K562 (cell line): ENCODE measurements at regions not wholly inside any gene's neighbourhood (a gene's known extent, or its start where the extent isn't known, plus 50 kb on each side); places are given as distances from the start of the nearest gene placed in this dataset.

Experiments used
- ATAC-seq: fragments of 200-7000 bp; cut with Tn5 transposase; 3 replicates; pipeline ENCODE4 v1.9.1; 2020; ENCODE audit warnings: moderate library complexity
- BruUV-seq: library from RNA; stranded (reverse); fragments of 400-500 nt; replicated peaks from 2 replicates; lab custom pipeline; 2021; lab: Mats Ljungman, UMichigan
- CTCF ChIA-PET: fragments of 300-600 bp; formaldehyde crosslinking; extraction: SDS; loops from one replicate; lab custom pipeline; 2021; ENCODE audit warnings: low intra/inter-chr PET ratio; lab: Yijun Ruan, JAX
- POLR2A ChIA-PET: fragments of 300-600, 350-650 bp; sonication (Branson Sonifier 250); formaldehyde crosslinking; extraction: SDS; loops from one replicate; lab custom pipeline; 2021; ENCODE audit warnings: antibody characterized with exemption, inconsistent platforms; lab: Yijun Ruan, JAX
- DNase-seq, 4 experiments: peaks; one replicate each; pipeline versions ENCODE4 v3.0.0 to v3.0.0-alpha.2; 2011 to 2018; ENCODE audit warnings: low spot score in 3 of 4, mixed read lengths in 3 of 4; ENCODE audit errors: extremely low read depth in 1 of 4
- FAIRE-seq: peaks from 2 replicates; lab custom pipeline; 2011; peaks lifted over from hg19 to GRCh38; lab: Jason Lieb, UNC
- H2AFZ ChIP-seq: 2 replicates; pipeline ENCODE4 v1.6.0; 2011; ENCODE audit warnings: low read depth, low read length, control low read depth, inconsistent platforms
- H3K27ac ChIP-seq: fragments of 200-600 bp; 3 replicates; pipeline ENCODE4 v1.8.0; 2011; ENCODE audit warnings: low read depth, mild to moderate bottlenecking, control low read depth, inconsistent platforms, low read length, moderate library complexity, mixed read lengths; ENCODE audit errors: extremely low read depth
- H3K27me3 ChIP-seq, 2 experiments: fragments of 300-600 bp in 1 of 2; 2 replicates in 1 of 2; 3 replicates in 1 of 2; pipeline versions ENCODE4 v1.6.0 to v1.8.0; 2011; ENCODE audit warnings: inconsistent platforms in 2 of 2, low read length in 2 of 2, mild to moderate bottlenecking in 1 of 2, mixed read lengths in 1 of 2, moderate library complexity in 1 of 2; ENCODE audit not compliant: control insufficient read depth in 2 of 2, insufficient read depth in 2 of 2
- H3K36me3 ChIP-seq: fragments of 300-600 bp; 3 replicates; pipeline ENCODE4 v1.8.0; 2011; ENCODE audit warnings: mild to moderate bottlenecking, low read length, inconsistent platforms; ENCODE audit not compliant: control insufficient read depth, insufficient read depth
- H3K4me1 ChIP-seq, 2 experiments: fragments of 200-600 bp in 1 of 2; replicated peaks in 1 of 2; 2 replicates in 1 of 2; 3 replicates in 1 of 2; pipeline versions ENCODE4 v1.5.1 to v1.8.0; 2011; ENCODE audit warnings: inconsistent platforms in 2 of 2, low read length in 2 of 2, mild to moderate bottlenecking in 1 of 2, mixed read lengths in 1 of 2, moderate library complexity in 1 of 2; ENCODE audit not compliant: control insufficient read depth in 2 of 2, insufficient read depth in 2 of 2
- H3K4me2 ChIP-seq: 2 replicates; pipeline ENCODE4 v1.6.1; 2011; ENCODE audit warnings: low read length, control low read depth, inconsistent platforms, mixed read lengths; ENCODE audit not compliant: insufficient read depth
- H3K4me3 ChIP-seq: fragments of 200-600 bp; sonication (generic), shearing (Covaris generic); 2 replicates; pipeline ENCODE4 v1.5.1; 2016; ENCODE audit warnings: control low read depth, inconsistent platforms
- H3K79me2 ChIP-seq: fragments of 200-600 bp; 3 replicates; pipeline ENCODE4 v1.8.0; 2011; ENCODE audit warnings: low read length, inconsistent platforms; ENCODE audit not compliant: control insufficient read depth, insufficient read depth
- H3K9ac ChIP-seq, 2 experiments: 2 replicates each; pipeline versions ENCODE4 v1.6.0 to v1.6.1; 2011; ENCODE audit warnings: low read depth in 2 of 2, low read length in 2 of 2, control low read depth in 1 of 2, inconsistent platforms in 1 of 2, mild to moderate bottlenecking in 1 of 2, mixed read lengths in 1 of 2; ENCODE audit not compliant: insufficient read depth in 1 of 2
- H3K9me1 ChIP-seq: one replicate; pipeline ENCODE4 v1.6.0; 2011; ENCODE audit warnings: inconsistent platforms, mild to moderate bottlenecking, low read length, moderate library complexity; ENCODE audit not compliant: control insufficient read depth, insufficient read depth
- H3K9me3 ChIP-seq: replicated peaks from 2 replicates; pipeline ENCODE4 v1.5.1; 2011; ENCODE audit warnings: low read depth, low read length, inconsistent platforms; ENCODE audit not compliant: control insufficient read depth, insufficient read depth
- H4K20me1 ChIP-seq: replicated peaks from 2 replicates; pipeline ENCODE4 v1.6.1; 2011; ENCODE audit warnings: low read length, inconsistent platforms, mixed read lengths; ENCODE audit not compliant: control insufficient read depth, insufficient read depth
- BCOR ChIP-seq: fragments of 450-650 bp; IDR thresholded peaks from 2 replicates; pipeline ENCODE4 v1.6.1; 2016
- HCFC1 ChIP-seq: IDR thresholded peaks from 2 replicates; pipeline ENCODE4 v1.6.1; 2012; ENCODE audit warnings: low read depth, low read length, improper control_type of control experiment
- HDAC8 ChIP-seq: fragments of 450-650 bp; IDR thresholded peaks from 2 replicates; pipeline ENCODE4 v1.6.1; 2016; ENCODE audit warnings: mild to moderate bottlenecking, missing genetic modification characterization, moderate library complexity, missing compliant biosample characterization
- HNRNPK ChIP-seq: fragments of 200-400 bp; formaldehyde crosslinking; IDR thresholded peaks from one replicate; pipeline ENCODE4 v1.6.1; 2018; ENCODE audit warnings: mild to moderate bottlenecking, low read depth, low read length; ENCODE audit not compliant: poor library complexity, severe bottlenecking
- MTA3 ChIP-seq: fragments of 450-650 bp; formaldehyde crosslinking; IDR thresholded peaks from 2 replicates; pipeline ENCODE4 v1.6.1; 2017; ENCODE audit warnings: mild to moderate bottlenecking, borderline replicate concordance
- RERE ChIP-seq: sonication (generic); formaldehyde crosslinking; IDR thresholded peaks from 2 replicates; pipeline ENCODE4 v1.8.0; 2023; ENCODE audit warnings: missing genetic modification reagents, mild to moderate bottlenecking, borderline replicate concordance
- SMAD3 ChIP-seq: fragments of 450-650 bp; formaldehyde crosslinking; conservative IDR thresholded peaks from 2 replicates; pipeline ENCODE4 v1.4.0; 2020; ENCODE audit warnings: mild to moderate bottlenecking
- SPI1 ChIP-seq: IDR thresholded peaks from 2 replicates; pipeline ENCODE4 v1.6.1; 2011; ENCODE audit warnings: low read depth, low read length, control low read depth, borderline replicate concordance
- TARDBP ChIP-seq: fragments of 450-650 bp; IDR thresholded peaks from 2 replicates; pipeline ENCODE4 v1.6.1; 2016
- WGBS: fragments of 100-300 bp; shearing (Covaris generic); methylation state at CpG from one replicate; pipeline ENCODE4 v1.1.6; 2016; ENCODE audit warnings: low coverage, mixed read lengths; ENCODE audit not compliant: insufficient coverage; ENCODE audit errors: missing lambda C conversion rate; 5-methylcytosine and 5-hydroxymethylcytosine counted together
- in situ Hi-C: fragments of 300-500 bp; cut with MboI; formaldehyde crosslinking; loops from 4 replicates; pipeline ENCODE4 v1.15.0; 2018; ENCODE audit warnings: inconsistent platforms, mixed read lengths
- intact Hi-C: fragments of 100-400 bp; cut with micrococcal nuclease; formaldehyde crosslinking; loops from 2 replicates; pipeline ENCODE4 v1.14.2; 2022
- TF ChIP-seq, protein P1 (sequence below): sonication (generic); formaldehyde crosslinking; IDR thresholded peaks from 2 replicates; pipeline ENCODE4 v1.8.0; 2023; ENCODE audit warnings: mild to moderate bottlenecking, missing genetic modification reagents

- TF ChIP-seq MTA3 (no peak), SPI1 (no peak), TARDBP (no peak), HNRNPK (no peak), BCOR (no peak), HCFC1 (no peak), SMAD3 (CRISPR knock-in tag) (no peak), HDAC8 (tag) (no peak)
- TF ChIP-seq, protein P1, sequence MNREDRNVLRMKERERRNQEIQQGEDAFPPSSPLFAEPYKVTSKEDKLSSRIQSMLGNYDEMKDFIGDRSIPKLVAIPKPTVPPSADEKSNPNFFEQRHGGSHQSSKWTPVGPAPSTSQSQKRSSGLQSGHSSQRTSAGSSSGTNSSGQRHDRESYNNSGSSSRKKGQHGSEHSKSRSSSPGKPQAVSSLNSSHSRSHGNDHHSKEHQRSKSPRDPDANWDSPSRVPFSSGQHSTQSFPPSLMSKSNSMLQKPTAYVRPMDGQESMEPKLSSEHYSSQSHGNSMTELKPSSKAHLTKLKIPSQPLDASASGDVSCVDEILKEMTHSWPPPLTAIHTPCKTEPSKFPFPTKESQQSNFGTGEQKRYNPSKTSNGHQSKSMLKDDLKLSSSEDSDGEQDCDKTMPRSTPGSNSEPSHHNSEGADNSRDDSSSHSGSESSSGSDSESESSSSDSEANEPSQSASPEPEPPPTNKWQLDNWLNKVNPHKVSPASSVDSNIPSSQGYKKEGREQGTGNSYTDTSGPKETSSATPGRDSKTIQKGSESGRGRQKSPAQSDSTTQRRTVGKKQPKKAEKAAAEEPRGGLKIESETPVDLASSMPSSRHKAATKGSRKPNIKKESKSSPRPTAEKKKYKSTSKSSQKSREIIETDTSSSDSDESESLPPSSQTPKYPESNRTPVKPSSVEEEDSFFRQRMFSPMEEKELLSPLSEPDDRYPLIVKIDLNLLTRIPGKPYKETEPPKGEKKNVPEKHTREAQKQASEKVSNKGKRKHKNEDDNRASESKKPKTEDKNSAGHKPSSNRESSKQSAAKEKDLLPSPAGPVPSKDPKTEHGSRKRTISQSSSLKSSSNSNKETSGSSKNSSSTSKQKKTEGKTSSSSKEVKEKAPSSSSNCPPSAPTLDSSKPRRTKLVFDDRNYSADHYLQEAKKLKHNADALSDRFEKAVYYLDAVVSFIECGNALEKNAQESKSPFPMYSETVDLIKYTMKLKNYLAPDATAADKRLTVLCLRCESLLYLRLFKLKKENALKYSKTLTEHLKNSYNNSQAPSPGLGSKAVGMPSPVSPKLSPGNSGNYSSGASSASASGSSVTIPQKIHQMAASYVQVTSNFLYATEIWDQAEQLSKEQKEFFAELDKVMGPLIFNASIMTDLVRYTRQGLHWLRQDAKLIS = no peak
Observed at GRCh38 chr5:125698420-125698819, 724.8 kb upstream of the GRAMD2B start (continued).

GRCh38 chr5:125699860-125700259 is 723.3 kb upstream of the GRAMD2B start:
- H3K27me3 ChIP-seq = no peaks in the 10 kb centered on the region
- H3K79me2 ChIP-seq = no peaks in the 10 kb centered on the region
- H3K27ac ChIP-seq = no peak overlapping the region
- no peaks in the 10 kb centered on the region for H3K36me3 ChIP-seq
- FAIRE-seq (no peak), ATAC-seq (no peak), DNase-seq (no peak)
- H3K4me3 ChIP-seq = no peak overlapping the region
- WGBS = 0% methylated on average over 2 of the region's 2 CpGs
- no peaks in the 10 kb centered on the region for H4K20me1 ChIP-seq
- 0 out of 2 replicates have a peak, but pooled peaks cover 1% of the 10 kb centered on the region for H3K9me3 ChIP-seq
- H3K9me1 ChIP-seq = no peaks in the 10 kb centered on the region
- ChIA-PET POLR2A (no interaction called here), CTCF (no interaction called here)
- intact Hi-C loops = no loop called here
- BruUV-seq = no TSS peak
- no peak for TF ChIP-seq RERE (CRISPR knock-in tag)
- no peak overlapping the region for H2AFZ ChIP-seq
- H3K4me2 ChIP-seq = no peak overlapping the region
- in situ Hi-C loops = no loop called here
- H3K4me1 ChIP-seq = no peaks in the 10 kb centered on the region
- H3K9ac ChIP-seq = no peak overlapping the region
